ENCODE measurements at regions not wholly inside any gene's neighbourhood (a gene's known extent, or its start where the extent isn't known, plus 50 kb on each side); places are given as distances from the start of the nearest gene placed in this dataset.

DNA sequence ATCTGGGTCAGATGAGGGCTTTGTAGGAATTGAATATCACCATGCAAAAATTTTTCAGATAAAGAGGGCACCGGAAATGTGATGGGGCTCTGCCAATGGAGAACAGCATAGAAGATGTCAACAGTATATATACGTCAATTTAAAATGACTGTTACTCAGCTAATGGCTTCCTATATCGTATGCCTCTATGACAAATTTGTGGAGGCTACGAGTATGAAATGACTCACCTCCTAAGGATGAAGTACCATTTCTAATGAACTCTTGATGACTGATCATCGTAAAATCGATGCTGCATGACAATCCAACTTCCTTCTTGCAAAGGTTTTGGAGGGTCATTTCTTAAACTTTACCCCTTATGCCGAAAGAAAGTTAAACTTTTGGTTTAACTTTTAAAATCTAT is 450.3 kb upstream of the ZP4 start:
- no peak for DNase-seq (ENCODE audit: low spot score)
- Histone ChIP-seq H3K4me1 (ENCODE audit: control insufficient read depth in 4 of 4, insufficient read depth in 4 of 4, low read length in 3 of 4) (peaks cover 4 to 9% (median 5%) of the 10 kb centered on the region in 4 donors), H3K4me3 (ENCODE audit: low read depth in 1 of 3, low read length in 3 of 3) (no peak overlapping the region), H3K9me3 (ENCODE audit: control insufficient read depth in 4 of 4, low read length in 3 of 4) (no peaks in the 10 kb centered on the region), H3K36me3 (ENCODE audit: control insufficient read depth in 4 of 4, insufficient read depth in 3 of 4, low read depth in 1 of 4, low read length in 3 of 4) (no peaks in the 10 kb centered on the region), H3K9ac (ENCODE audit: low read depth in 1 of 2, low read length in 2 of 2) (no peak overlapping the region), H3K27ac (ENCODE audit: low read depth in 1 of 2, low read length in 2 of 2) (no peak overlapping the region), H3K27me3 (ENCODE audit: control insufficient read depth in 4 of 4, insufficient read depth in 4 of 4, low read length in 3 of 4) (no peaks in the 10 kb centered on the region)
- WGBS: 77% methylated on average over 7 of the region's 7 CpGs
- TF ChIP-seq, protein P1, sequence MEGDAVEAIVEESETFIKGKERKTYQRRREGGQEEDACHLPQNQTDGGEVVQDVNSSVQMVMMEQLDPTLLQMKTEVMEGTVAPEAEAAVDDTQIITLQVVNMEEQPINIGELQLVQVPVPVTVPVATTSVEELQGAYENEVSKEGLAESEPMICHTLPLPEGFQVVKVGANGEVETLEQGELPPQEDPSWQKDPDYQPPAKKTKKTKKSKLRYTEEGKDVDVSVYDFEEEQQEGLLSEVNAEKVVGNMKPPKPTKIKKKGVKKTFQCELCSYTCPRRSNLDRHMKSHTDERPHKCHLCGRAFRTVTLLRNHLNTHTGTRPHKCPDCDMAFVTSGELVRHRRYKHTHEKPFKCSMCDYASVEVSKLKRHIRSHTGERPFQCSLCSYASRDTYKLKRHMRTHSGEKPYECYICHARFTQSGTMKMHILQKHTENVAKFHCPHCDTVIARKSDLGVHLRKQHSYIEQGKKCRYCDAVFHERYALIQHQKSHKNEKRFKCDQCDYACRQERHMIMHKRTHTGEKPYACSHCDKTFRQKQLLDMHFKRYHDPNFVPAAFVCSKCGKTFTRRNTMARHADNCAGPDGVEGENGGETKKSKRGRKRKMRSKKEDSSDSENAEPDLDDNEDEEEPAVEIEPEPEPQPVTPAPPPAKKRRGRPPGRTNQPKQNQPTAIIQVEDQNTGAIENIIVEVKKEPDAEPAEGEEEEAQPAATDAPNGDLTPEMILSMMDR (IDR thresholded peaks at IDR 0.05; ENCODE audit: low read depth, low read length, missing input control): no peak
- TF ChIP-seq HNF4A (conservative IDR thresholded peaks at IDR 0.05) (no peak), FOXA1 (IDR thresholded peaks at IDR 0.05) (no peak)

DNA sequence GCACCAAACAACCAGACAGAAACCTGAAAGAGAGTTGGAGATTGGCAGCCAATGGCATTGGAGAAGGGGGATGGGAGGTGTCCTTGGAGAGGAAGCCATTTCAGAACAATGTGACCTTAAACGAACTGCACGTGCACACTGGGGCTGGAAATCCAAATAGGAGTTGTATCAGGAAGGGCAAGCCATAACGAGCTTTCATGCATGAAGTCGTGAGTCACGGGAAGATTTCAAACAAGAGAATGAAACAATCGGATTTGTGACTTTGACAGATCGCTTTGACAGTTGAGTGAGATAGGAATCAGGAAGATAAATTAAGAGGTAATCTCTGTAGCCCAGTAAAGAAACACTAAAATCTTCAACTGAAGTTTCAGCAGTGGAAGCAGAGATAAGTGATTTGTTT is 445.8 kb upstream of the ZP4 start:
- H3K4me1 ChIP-seq (ENCODE audit: control insufficient read depth in 4 of 4, insufficient read depth in 4 of 4, low read length in 3 of 4): no peaks in the 10 kb centered on the region
- no peaks in the 10 kb centered on the region for H3K36me3 ChIP-seq (ENCODE audit: control insufficient read depth in 4 of 4, insufficient read depth in 3 of 4, low read depth in 1 of 4, low read length in 3 of 4)
- no peak overlapping the region for H3K9ac ChIP-seq (ENCODE audit: low read depth in 1 of 2, low read length in 2 of 2)
- H3K27me3 ChIP-seq (ENCODE audit: control insufficient read depth in 4 of 4, insufficient read depth in 4 of 4, low read length in 3 of 4): no peaks in the 10 kb centered on the region
- H3K4me3 ChIP-seq (ENCODE audit: low read depth in 1 of 3, low read length in 3 of 3): no peak overlapping the region
- WGBS: 76% methylated on average over 7 of the region's 7 CpGs
- H3K27ac ChIP-seq (ENCODE audit: low read depth in 1 of 2, low read length in 2 of 2): no peak overlapping the region
- TF ChIP-seq EGR1 (IDR thresholded peaks at IDR 0.05; ENCODE audit: low read depth in 2 of 2): no peak
- no peaks in the 10 kb centered on the region for H3K9me3 ChIP-seq (ENCODE audit: control insufficient read depth in 4 of 4, low read length in 3 of 4)
- no peak for DNase-seq (ENCODE audit: low spot score)

DNA sequence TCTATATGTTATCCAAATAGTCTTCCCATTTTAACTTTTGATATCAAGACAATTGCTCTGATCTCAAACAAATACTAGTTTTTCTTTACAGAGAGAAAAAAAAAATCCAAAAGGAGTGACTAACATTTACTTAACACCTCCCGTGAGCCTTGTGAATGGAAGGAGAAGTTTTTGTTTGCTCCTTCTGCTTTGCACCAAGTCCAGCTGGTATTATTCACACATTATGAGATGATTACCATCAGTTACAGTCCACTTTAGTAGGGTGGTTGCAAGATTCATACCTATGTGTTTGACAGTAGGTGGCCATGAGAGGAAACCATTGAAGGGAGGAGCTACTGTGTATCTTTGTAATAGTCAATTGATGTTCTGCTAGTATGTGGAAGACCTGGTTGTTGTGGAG is 443.4 kb upstream of the ZP4 start:
- no peaks in the 10 kb centered on the region for H3K36me3 ChIP-seq (ENCODE audit: control insufficient read depth in 4 of 4, insufficient read depth in 3 of 4, low read depth in 1 of 4, low read length in 3 of 4)
- H3K27ac ChIP-seq (ENCODE audit: low read depth in 1 of 2, low read length in 2 of 2): no peak overlapping the region
- H3K4me1 ChIP-seq (ENCODE audit: control insufficient read depth in 4 of 4, insufficient read depth in 4 of 4, low read length in 3 of 4): no peaks in the 10 kb centered on the region
- TF ChIP-seq SP1 (IDR thresholded peaks at IDR 0.05) (no peak), GABPA (IDR thresholded peaks at IDR 0.05 in 1 of 2, conservative IDR thresholded peaks at IDR 0.05 in 1 of 2) (no peak), EGR1 (IDR thresholded peaks at IDR 0.05; ENCODE audit: low read depth in 2 of 2) (no peak), NR2F2 (IDR thresholded peaks at IDR 0.05) (no peak), HNF4G (IDR thresholded peaks at IDR 0.05) (no peak), TAF1 (conservative IDR thresholded peaks at IDR 0.05) (no peak), YY1 (IDR thresholded peaks at IDR 0.05) (no peak), RAD21 (IDR thresholded peaks at IDR 0.05) (no peak), FOXA1 (IDR thresholded peaks at IDR 0.05) (no peak)
- 85% methylated on average over 1 of the region's 1 CpG for WGBS
- H3K4me3 ChIP-seq (ENCODE audit: low read depth in 1 of 3, low read length in 3 of 3): no peak overlapping the region
- no peak overlapping the region for H3K9ac ChIP-seq (ENCODE audit: low read depth in 1 of 2, low read length in 2 of 2)
- DNase-seq (ENCODE audit: low spot score): no peak
- no peaks in the 10 kb centered on the region for H3K27me3 ChIP-seq (ENCODE audit: control insufficient read depth in 4 of 4, insufficient read depth in 4 of 4, low read length in 3 of 4)
- H3K9me3 ChIP-seq (ENCODE audit: control insufficient read depth in 4 of 4, low read length in 3 of 4): no peaks in the 10 kb centered on the region

DNA sequence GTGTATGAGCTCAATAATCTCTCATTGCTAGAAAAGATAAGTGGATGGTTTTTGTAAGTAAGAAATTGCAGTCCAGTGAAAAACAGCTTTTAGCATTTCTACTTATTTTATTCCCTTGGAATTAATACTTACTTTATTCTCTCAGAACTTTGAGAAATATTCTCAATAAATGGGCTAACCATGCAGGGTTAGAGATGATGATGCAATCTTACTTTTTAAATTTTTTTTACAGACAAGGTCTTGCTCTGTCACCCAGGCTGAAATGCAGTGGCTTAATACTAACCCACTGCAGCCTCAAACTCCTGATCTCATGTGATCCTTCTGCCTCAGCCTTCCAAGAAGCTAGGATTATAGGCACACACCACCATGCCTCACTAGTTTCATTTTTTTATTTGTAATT is 440.8 kb upstream of the ZP4 start:
- H3K4me3 ChIP-seq (ENCODE audit: low read depth in 1 of 3, low read length in 3 of 3): no peak overlapping the region
- no peaks in the 10 kb centered on the region for H3K9me3 ChIP-seq (ENCODE audit: control insufficient read depth in 4 of 4, low read length in 3 of 4)
- no peaks in the 10 kb centered on the region for H3K4me1 ChIP-seq (ENCODE audit: control insufficient read depth in 4 of 4, insufficient read depth in 4 of 4, low read length in 3 of 4)
- H3K36me3 ChIP-seq (ENCODE audit: control insufficient read depth in 4 of 4, insufficient read depth in 3 of 4, low read depth in 1 of 4, low read length in 3 of 4): no peaks in the 10 kb centered on the region
- no peak overlapping the region for H3K27ac ChIP-seq (ENCODE audit: low read depth in 1 of 2, low read length in 2 of 2)
- no peak for DNase-seq (ENCODE audit: low spot score)
- no peak overlapping the region for H3K9ac ChIP-seq (ENCODE audit: low read depth in 1 of 2, low read length in 2 of 2)
- H3K27me3 ChIP-seq (ENCODE audit: control insufficient read depth in 4 of 4, insufficient read depth in 4 of 4, low read length in 3 of 4): no peaks in the 10 kb centered on the region
- no peak for TF ChIP-seq SP1 (IDR thresholded peaks at IDR 0.05)
- no peak for TF ChIP-seq FOXA1 (IDR thresholded peaks at IDR 0.05)
- no peak for TF ChIP-seq FOXA2 (IDR thresholded peaks at IDR 0.05)
- TF ChIP-seq GABPA (IDR thresholded peaks at IDR 0.05 in 1 of 2, conservative IDR thresholded peaks at IDR 0.05 in 1 of 2): no peak
- TF ChIP-seq, protein P2, sequence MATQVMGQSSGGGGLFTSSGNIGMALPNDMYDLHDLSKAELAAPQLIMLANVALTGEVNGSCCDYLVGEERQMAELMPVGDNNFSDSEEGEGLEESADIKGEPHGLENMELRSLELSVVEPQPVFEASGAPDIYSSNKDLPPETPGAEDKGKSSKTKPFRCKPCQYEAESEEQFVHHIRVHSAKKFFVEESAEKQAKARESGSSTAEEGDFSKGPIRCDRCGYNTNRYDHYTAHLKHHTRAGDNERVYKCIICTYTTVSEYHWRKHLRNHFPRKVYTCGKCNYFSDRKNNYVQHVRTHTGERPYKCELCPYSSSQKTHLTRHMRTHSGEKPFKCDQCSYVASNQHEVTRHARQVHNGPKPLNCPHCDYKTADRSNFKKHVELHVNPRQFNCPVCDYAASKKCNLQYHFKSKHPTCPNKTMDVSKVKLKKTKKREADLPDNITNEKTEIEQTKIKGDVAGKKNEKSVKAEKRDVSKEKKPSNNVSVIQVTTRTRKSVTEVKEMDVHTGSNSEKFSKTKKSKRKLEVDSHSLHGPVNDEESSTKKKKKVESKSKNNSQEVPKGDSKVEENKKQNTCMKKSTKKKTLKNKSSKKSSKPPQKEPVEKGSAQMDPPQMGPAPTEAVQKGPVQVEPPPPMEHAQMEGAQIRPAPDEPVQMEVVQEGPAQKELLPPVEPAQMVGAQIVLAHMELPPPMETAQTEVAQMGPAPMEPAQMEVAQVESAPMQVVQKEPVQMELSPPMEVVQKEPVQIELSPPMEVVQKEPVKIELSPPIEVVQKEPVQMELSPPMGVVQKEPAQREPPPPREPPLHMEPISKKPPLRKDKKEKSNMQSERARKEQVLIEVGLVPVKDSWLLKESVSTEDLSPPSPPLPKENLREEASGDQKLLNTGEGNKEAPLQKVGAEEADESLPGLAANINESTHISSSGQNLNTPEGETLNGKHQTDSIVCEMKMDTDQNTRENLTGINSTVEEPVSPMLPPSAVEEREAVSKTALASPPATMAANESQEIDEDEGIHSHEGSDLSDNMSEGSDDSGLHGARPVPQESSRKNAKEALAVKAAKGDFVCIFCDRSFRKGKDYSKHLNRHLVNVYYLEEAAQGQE (IDR thresholded peaks at IDR 0.05): no peak
- TF ChIP-seq JUND (IDR thresholded peaks at IDR 0.05): no peak
- no peak for TF ChIP-seq RAD21 (IDR thresholded peaks at IDR 0.05)
- TF ChIP-seq, protein P1 (IDR thresholded peaks at IDR 0.05; ENCODE audit: low read depth, low read length, missing input control): no peak
- TF ChIP-seq, protein P3, sequence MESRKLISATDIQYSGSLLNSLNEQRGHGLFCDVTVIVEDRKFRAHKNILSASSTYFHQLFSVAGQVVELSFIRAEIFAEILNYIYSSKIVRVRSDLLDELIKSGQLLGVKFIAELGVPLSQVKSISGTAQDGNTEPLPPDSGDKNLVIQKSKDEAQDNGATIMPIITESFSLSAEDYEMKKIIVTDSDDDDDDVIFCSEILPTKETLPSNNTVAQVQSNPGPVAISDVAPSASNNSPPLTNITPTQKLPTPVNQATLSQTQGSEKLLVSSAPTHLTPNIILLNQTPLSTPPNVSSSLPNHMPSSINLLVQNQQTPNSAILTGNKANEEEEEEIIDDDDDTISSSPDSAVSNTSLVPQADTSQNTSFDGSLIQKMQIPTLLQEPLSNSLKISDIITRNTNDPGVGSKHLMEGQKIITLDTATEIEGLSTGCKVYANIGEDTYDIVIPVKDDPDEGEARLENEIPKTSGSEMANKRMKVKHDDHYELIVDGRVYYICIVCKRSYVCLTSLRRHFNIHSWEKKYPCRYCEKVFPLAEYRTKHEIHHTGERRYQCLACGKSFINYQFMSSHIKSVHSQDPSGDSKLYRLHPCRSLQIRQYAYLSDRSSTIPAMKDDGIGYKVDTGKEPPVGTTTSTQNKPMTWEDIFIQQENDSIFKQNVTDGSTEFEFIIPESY (IDR thresholded peaks at IDR 0.05): no peak
- TF ChIP-seq YY1 (IDR thresholded peaks at IDR 0.05): no peak
- no peak for TF ChIP-seq TAF1 (conservative IDR thresholded peaks at IDR 0.05)
